ENCODE measurements at regions not wholly inside any gene's neighbourhood (a gene's known extent, or its start where the extent isn't known, plus 50 kb on each side); places are given as distances from the start of the nearest gene placed in this dataset.
"Not testable (repeated sequence)": the region's sequence is repeated elsewhere in the genome, so short reads cannot be mapped to it uniquely, and the experiment has no call there.

GRCh38 chr9:31824860-31825259 is 559.6 kb upstream of the ACO1 start:
- DNase-seq, result no peak

- DNase-seq, result no peak
These were observed 547.2 kb upstream of the ACO1 start for GRCh38 chr9:31837211-31837610.

- no peak for DNase-seq
These were observed 545.2 kb upstream of the ACO1 start for GRCh38 chr9:31839273-31839672.

GRCh38 chr9:31840702-31841101 is 543.7 kb upstream of the ACO1 start:
- no peak for DNase-seq

- DNase-seq, result no peak
These were observed 536.5 kb upstream of the ACO1 start for GRCh38 chr9:31847963-31848362.

GRCh38 chr9:31848505-31849285 is 535.7 kb upstream of the ACO1 start:
- no peak for DNase-seq

- no peak for DNase-seq
These were observed 530.3 kb upstream of the ACO1 start for GRCh38 chr9:31854187-31854586.

- no peak for DNase-seq
These were observed 515.6 kb upstream of the ACO1 start for GRCh38 chr9:31868830-31869229.

GRCh38 chr9:31870276-31870675 is 514.2 kb upstream of the ACO1 start:
- no peak for DNase-seq

- DNase-seq, result no peak
These were observed 510.7 kb upstream of the ACO1 start for GRCh38 chr9:31873722-31874121.

- DNase-seq, result no peak
These were observed 490.4 kb upstream of the ACO1 start for GRCh38 chr9:31894008-31894407.

- DNase-seq, result no peak
These were observed 476.1 kb upstream of the ACO1 start for GRCh38 chr9:31908158-31908890.

- no peak for DNase-seq
These were observed 475.5 kb upstream of the ACO1 start for GRCh38 chr9:31908891-31909480.

- no peak for DNase-seq
These were observed 471.8 kb upstream of the ACO1 start for GRCh38 chr9:31912636-31913035.

GRCh38 chr9:31916591-31917241 is 467.7 kb upstream of the ACO1 start:
- no peak for DNase-seq

GRCh38 chr9:31937737-31938136 is 446.7 kb upstream of the ACO1 start:
- DNase-seq, result not testable (repeated sequence)

GRCh38 chr9:31950756-31951155 is 433.7 kb upstream of the ACO1 start:
- no peak for DNase-seq

- no peak for DNase-seq
These were observed 425.9 kb upstream of the ACO1 start for GRCh38 chr9:31958572-31958971.

GRCh38 chr9:31969552-31969951 is 414.9 kb upstream of the ACO1 start:
- no peak for DNase-seq

GRCh38 chr9:31983895-31984294 is 400.5 kb upstream of the ACO1 start:
- DNase-seq, result no peak

- no peak for DNase-seq
These were observed 388.1 kb upstream of the ACO1 start for GRCh38 chr9:31996331-31996730.

GRCh38 chr9:32004431-32005076 is 379.9 kb upstream of the ACO1 start:
- no peak for DNase-seq

GRCh38 chr9:32010322-32010721 is 374.1 kb upstream of the ACO1 start:
- DNase-seq, result no peak
